Neural cell (in vitro differentiated cells): ENCODE measurements at regions not wholly inside any gene's neighbourhood (a gene's known extent, or its start where the extent isn't known, plus 50 kb on each side); places are given as distances from the start of the nearest gene placed in this dataset.
A peak's percentile ranks its signal among the peaks of the same experiment; 100 is the strongest.
"Not testable (repeated sequence)": the region's sequence is repeated elsewhere in the genome, so short reads cannot be mapped to it uniquely, and the experiment has no call there.

Experiments used
- H2AFZ ChIP-seq: fragments of 200-600, 300-800 bp; sonication (generic), shearing (Covaris generic); 2 replicates; pipeline ENCODE4 v1.6.0; 2014; ENCODE audit warnings: low read depth, mild to moderate bottlenecking, antibody characterized with exemption, low read length, moderate library complexity
- H3F3A ChIP-seq: fragments of 200-600 bp; shearing (Covaris generic); 2 replicates; pipeline ENCODE4 v1.6.1; 2016; ENCODE audit warnings: mild to moderate bottlenecking, moderate library complexity, mixed read lengths, antibody characterized with exemption, low read length; ENCODE audit not compliant: insufficient read depth, poor library complexity, severe bottlenecking
- H3K27ac ChIP-seq: fragments of 200-600, 300-800 bp; sonication (generic), shearing (Covaris generic); 2 replicates; pipeline ENCODE4 v1.5.1; 2014; ENCODE audit warnings: mild to moderate bottlenecking, low read length, moderate library complexity
- H3K27me3 ChIP-seq: fragments of 300-800, 200-600 bp; sonication (generic), shearing (Covaris generic); 2 replicates; pipeline ENCODE4 v1.6.0; 2014; ENCODE audit warnings: mild to moderate bottlenecking, low read depth, low read length, moderate library complexity; ENCODE audit not compliant: insufficient read depth
- H3K36me3 ChIP-seq: fragments of 300-800, 200-600 bp; sonication (generic), shearing (Covaris generic); 2 replicates; pipeline ENCODE4 v1.5.1; 2014; ENCODE audit warnings: mild to moderate bottlenecking, antibody characterized with exemption, low read length, moderate library complexity; ENCODE audit not compliant: insufficient read depth
- H3K4me2 ChIP-seq: fragments of 300-800, 200-600 bp; sonication (generic), shearing (Covaris generic); 2 replicates; pipeline ENCODE4 v1.6.0; 2014; ENCODE audit warnings: mild to moderate bottlenecking, low read length
- H3K4me3 ChIP-seq: fragments of 300-800, 200-600 bp; sonication (generic), shearing (Covaris generic); 2 replicates; pipeline ENCODE4 v1.5.1; 2014; ENCODE audit warnings: mild to moderate bottlenecking, low read length, moderate library complexity
- H3K79me2 ChIP-seq: fragments of 200-600 bp; shearing (Covaris generic); replicated peaks from 2 replicates; pipeline ENCODE4 v1.6.0; 2014; ENCODE audit warnings: mild to moderate bottlenecking, low read length, moderate library complexity; ENCODE audit not compliant: insufficient read depth
- H3K9ac ChIP-seq: fragments of 300-800, 200-600 bp; sonication (generic), shearing (Covaris generic); 2 replicates; pipeline ENCODE4 v1.6.1; 2016; ENCODE audit warnings: mild to moderate bottlenecking, low read length, mixed read lengths
- H3K9me2 ChIP-seq: fragments of 200-600 bp; shearing (Covaris generic); 2 replicates; pipeline ENCODE4 v1.6.1; 2016; ENCODE audit warnings: mild to moderate bottlenecking, low read length, mixed read lengths; ENCODE audit not compliant: insufficient read depth
- H3K9me3 ChIP-seq: fragments of 200-600, 300-800 bp; sonication (generic), shearing (Covaris generic); 2 replicates; pipeline ENCODE4 v1.6.1; 2016; ENCODE audit warnings: mild to moderate bottlenecking, mixed run types, low read length, moderate library complexity, mixed read lengths
- H4K20me1 ChIP-seq: fragments of 200-600 bp; shearing (Covaris generic); 2 replicates; pipeline ENCODE4 v1.6.1; 2016; ENCODE audit warnings: mild to moderate bottlenecking, mixed run types; ENCODE audit not compliant: insufficient read depth
- CTCF ChIP-seq: fragments of 450-650 bp; IDR thresholded peaks from 2 replicates; pipeline ENCODE4 v1.5.1; 2014; ENCODE audit warnings: antibody characterized with exemption, mild to moderate bottlenecking, moderate library complexity; ENCODE audit not compliant: poor library complexity, severe bottlenecking
- EP300 ChIP-seq: fragments of 450-650 bp; conservative IDR thresholded peaks from 2 replicates; pipeline ENCODE4 v1.6.1; 2014; ENCODE audit warnings: antibody characterized with exemption, mild to moderate bottlenecking, moderate library complexity; ENCODE audit not compliant: poor library complexity, severe bottlenecking
- EZH2 ChIP-seq: fragments of 200-600, 300-800 bp; shearing (Covaris generic), sonication (generic); IDR thresholded peaks from 2 replicates; pipeline ENCODE4 v1.6.1; 2014; ENCODE audit warnings: antibody characterized with exemption, low read length, borderline replicate concordance, mild to moderate bottlenecking; ENCODE audit not compliant: insufficient read depth, poor library complexity, severe bottlenecking
- MXI1 ChIP-seq: fragments of 450-650 bp; conservative IDR thresholded peaks from 2 replicates; pipeline ENCODE4 v1.6.1; 2014; ENCODE audit warnings: antibody characterized with exemption, mild to moderate bottlenecking; ENCODE audit not compliant: poor library complexity, severe bottlenecking
- POLR2AphosphoS5 ChIP-seq: IDR thresholded peaks from 2 replicates; pipeline ENCODE4 v1.6.1; 2012
- RAD21 ChIP-seq: fragments of 450-650 bp; conservative IDR thresholded peaks from 2 replicates; pipeline ENCODE4 v1.6.1; 2014; ENCODE audit warnings: antibody characterized with exemption, mild to moderate bottlenecking, moderate library complexity
- REST ChIP-seq: IDR thresholded peaks from 2 replicates; pipeline ENCODE4 v1.6.1; 2012; ENCODE audit warnings: borderline replicate concordance
- SMC3 ChIP-seq: fragments of 450-650 bp; conservative IDR thresholded peaks from 2 replicates; pipeline ENCODE4 v1.6.1; 2014; ENCODE audit warnings: antibody characterized with exemption, mild to moderate bottlenecking, moderate library complexity; ENCODE audit not compliant: poor library complexity
- TAF1 ChIP-seq: IDR thresholded peaks from 2 replicates; pipeline ENCODE4 v1.6.1; 2012; ENCODE audit warnings: low read depth

GRCh38 chr7:81286754-81287153, 367.9 kb upstream of the SEMA3C start:
- not testable (repeated sequence) for H3K27me3 ChIP-seq, H3K4me3 ChIP-seq, H3K4me2 ChIP-seq, H3K9me3 ChIP-seq, H3K9ac ChIP-seq, H3K9me2 ChIP-seq, H3K79me2 ChIP-seq, H3K27ac ChIP-seq, H3F3A ChIP-seq, H3K36me3 ChIP-seq, H2AFZ ChIP-seq, H4K20me1 ChIP-seq
- TF ChIP-seq POLR2AphosphoS5 = peak; percentile 67
- TF ChIP-seq EP300 = peak; percentile 90

GRCh38 chr7:81285142-81285871, 366.5 kb upstream of the SEMA3C start:
- H3K27ac ChIP-seq = no peak overlapping the region
- H3K9me2 ChIP-seq = no peaks in the 10 kb centered on the region
- H3K79me2 ChIP-seq = no peaks in the 10 kb centered on the region
- no peak overlapping the region for H2AFZ ChIP-seq
- H4K20me1 ChIP-seq = no peaks in the 10 kb centered on the region
- no peaks in the 10 kb centered on the region for H3K27me3 ChIP-seq
- H3K9ac ChIP-seq = no peak overlapping the region
- TF ChIP-seq CTCF (no peak), SMC3 (no peak), REST (no peak)
- no peaks in the 10 kb centered on the region for H3K36me3 ChIP-seq
- no peaks in the 10 kb centered on the region for H3K9me3 ChIP-seq
- no peaks in the 10 kb centered on the region for H3F3A ChIP-seq
- no peak overlapping the region for H3K4me2 ChIP-seq
- H3K4me3 ChIP-seq = no peak overlapping the region

GRCh38 chr7:81284576-81284975, 365.7 kb upstream of the SEMA3C start:
- Histone ChIP-seq H3K4me2 (no peak overlapping the region), H3K27ac (no peak overlapping the region), H3F3A (no peaks in the 10 kb centered on the region), H3K9me3 (no peaks in the 10 kb centered on the region), H2AFZ (no peak overlapping the region), H3K36me3 (no peaks in the 10 kb centered on the region), H3K4me3 (no peak overlapping the region), H4K20me1 (no peaks in the 10 kb centered on the region), H3K9ac (no peak overlapping the region), H3K27me3 (no peaks in the 10 kb centered on the region), H3K9me2 (no peaks in the 10 kb centered on the region), H3K79me2 (no peaks in the 10 kb centered on the region)
- TF ChIP-seq EZH2 (no peak), POLR2AphosphoS5 (no peak), EP300 (no peak), TAF1 (no peak), REST (no peak), SMC3 (no peak), CTCF (no peak), MXI1 (no peak), RAD21 (no peak)
